Midbrain (tissue), 1 donor: ENCODE measurements at regions not wholly inside any gene's neighbourhood (a gene's known extent, or its start where the extent isn't known, plus 50 kb on each side); places are given as distances from the start of the nearest gene placed in this dataset.

Experiments
- DNase-seq: peaks from one replicate; lab custom pipeline; 2025; lab: John Stamatoyannopoulos, UW

DNA sequence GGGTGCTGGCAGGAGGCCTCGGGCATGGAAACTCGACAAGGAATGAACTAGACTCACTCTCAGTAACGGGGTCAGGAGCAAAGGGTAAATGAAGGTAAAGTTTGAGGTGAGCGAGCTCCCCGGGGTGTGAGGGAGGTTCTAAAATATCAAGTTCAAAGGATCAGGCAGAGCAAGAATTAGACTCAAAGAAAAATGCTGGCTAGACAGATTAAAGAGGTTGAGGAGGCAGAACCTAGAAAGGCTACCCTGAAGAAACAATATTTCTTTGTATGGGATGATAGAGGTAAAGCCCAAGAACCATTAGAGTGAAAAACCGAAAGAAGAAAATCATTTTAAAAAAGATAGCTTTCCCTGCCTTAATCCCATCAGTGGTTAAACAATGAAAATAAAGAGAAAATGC, 386.7 kb upstream of the MEF2C start:
- DNase-seq, result no peak

DNA sequence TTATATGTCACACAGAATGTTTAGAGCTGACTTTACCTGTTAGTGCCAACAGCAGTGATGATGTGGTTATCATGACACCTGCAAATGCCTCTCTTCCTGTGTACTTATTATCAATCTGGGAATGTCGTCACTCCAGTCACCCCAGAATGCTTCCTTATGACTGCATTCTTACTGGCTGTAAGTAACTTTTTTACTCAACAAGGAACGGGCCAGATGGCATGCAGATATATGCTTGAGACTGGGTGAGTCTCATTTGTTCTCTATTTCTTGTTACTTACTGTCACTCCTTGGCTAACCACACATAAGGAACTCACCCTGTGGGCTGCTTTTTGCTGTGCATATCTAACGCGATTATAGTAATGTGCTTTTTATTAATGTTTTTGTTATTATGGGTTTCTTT, 385.5 kb upstream of the MEF2C start:
- DNase-seq, result no peak

DNA sequence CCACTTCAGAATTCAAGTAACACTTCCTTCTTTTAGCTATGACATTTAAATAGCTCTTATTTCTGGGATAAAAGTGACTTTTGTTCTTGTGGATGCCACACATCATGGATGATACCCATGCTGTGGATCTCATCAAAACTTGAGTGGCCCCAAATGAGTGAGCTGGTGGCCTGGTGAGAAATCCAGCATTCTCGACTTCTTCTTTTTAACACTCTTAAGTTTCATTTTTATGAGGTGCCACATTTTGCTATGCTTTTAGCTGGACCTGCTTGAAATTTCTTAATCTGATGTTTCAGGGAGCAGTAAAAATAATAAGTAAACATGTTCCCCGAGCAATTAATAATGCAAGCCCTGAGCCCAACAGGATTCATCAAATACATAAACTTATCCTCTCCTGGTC, 384.8 kb upstream of the MEF2C start:
- no peak for DNase-seq

DNA sequence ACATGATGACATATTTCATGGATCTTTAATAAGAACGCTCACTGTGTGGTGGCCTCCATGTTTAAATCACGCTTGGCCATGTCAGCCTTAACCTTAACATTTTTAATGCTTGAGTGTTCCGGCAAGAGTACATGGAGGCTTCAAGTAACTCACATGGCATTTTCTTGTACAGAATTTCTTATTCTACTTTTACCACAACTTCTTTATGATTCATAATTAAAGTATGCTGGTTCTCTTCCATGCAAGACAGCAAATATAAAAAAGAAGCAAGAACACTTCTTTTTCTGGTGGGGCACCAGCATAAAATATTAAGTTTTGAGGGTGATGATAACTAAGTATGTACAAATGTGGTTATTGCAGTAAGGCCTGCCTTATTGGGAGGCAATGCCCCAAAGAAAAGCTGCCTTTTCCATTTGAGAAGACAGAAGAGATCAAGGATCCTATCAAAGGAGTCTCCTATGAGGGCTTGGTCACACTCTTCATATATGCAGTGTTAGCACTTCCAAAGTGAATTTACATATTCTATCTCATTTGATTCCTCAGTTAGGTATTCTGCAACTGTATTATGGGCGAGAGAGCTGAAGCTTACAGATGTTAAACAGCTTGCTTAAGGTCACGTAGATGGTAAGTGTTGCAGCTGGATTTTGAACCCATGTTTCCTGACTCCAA, 382.7 kb upstream of the MEF2C start:
- DNase-seq, result no peak

DNA sequence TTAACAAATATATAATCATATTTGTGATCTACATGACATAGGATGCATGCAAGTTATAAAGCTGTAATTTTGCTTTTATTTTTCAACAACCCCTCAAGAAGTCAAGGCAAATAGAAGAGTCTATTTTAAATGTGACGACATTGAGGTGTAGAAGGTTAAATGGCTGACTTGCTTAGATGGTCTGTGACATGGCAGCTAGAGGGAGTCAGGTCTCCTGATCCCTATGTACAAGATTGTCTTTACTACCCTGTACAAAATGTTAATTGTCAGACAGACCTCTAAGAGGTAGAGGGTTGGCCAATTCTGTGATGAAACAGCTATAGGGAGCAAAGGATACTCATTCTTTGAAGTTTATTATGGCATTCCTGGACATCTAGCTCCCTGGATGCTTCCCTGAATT, 380.9 kb upstream of the MEF2C start:
- DNase-seq, result no peak

DNA sequence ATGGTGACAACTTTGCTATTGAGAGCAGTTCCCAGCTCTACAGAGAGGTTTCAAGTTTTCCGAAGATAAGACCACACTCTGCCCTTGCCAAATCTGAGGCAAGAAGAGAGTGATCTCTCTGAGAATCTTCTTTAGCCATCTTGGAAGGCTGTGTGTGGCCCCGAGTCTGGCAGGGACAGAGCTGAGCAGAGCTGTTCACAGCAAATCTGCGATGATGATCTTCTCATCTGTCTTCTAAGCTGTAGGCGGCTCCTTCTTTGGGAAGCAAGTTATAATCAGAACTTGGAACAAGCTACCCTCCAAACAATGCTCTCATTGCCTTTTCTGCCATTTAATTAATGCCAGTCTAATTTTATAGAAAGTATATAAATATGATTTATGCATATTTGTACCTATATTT, 379.0 kb upstream of the MEF2C start:
- no peak for DNase-seq

DNA sequence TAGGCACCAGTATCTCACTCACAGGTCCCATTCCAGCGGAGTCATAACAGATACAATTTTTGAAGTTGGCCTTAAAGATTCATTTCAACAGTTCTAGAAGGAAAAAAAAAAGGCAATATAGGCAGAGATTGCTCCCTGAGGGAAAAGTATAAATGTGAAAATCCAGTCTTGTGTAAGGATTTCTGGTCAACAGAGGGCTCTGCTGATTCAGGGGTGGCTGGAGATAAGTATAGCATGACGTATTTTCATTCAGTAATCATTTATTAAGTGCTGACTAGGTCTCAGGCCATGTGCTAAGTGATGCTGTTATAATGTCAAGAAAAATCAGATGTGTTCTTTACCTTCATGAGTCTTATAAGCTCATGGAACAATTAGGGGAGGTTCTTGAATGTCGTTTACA, 377.3 kb upstream of the MEF2C start:
- no peak for DNase-seq

DNA sequence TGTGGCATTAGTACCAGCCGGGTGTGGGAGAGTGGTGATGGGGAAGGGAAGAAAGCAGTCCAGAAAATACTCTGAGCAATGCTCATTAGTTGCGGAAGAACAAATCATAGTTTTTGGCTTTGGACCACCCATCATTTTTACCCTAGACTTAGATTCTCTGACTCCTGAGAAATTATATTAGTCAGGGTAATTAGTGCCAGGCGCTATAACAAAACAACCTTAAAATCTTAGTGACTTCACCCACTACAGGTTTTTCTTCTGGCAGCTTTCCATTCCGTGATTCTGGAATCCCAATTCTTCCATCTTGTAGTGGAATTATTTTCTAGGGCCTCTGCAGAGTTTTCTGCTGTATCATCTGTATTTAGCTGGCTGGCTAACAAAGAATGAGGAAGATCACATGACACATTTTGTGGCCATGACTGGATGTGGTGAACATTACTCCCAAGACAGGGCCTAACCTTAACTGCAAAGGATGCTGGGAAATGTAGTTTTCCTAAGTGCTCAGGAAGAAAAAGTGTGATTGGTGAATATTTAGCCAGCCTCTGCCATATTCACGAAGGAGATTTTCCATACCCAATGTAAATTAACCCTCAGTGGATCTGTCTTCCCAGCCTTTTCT, 373.0 kb upstream of the MEF2C start:
- no peak for DNase-seq

DNA sequence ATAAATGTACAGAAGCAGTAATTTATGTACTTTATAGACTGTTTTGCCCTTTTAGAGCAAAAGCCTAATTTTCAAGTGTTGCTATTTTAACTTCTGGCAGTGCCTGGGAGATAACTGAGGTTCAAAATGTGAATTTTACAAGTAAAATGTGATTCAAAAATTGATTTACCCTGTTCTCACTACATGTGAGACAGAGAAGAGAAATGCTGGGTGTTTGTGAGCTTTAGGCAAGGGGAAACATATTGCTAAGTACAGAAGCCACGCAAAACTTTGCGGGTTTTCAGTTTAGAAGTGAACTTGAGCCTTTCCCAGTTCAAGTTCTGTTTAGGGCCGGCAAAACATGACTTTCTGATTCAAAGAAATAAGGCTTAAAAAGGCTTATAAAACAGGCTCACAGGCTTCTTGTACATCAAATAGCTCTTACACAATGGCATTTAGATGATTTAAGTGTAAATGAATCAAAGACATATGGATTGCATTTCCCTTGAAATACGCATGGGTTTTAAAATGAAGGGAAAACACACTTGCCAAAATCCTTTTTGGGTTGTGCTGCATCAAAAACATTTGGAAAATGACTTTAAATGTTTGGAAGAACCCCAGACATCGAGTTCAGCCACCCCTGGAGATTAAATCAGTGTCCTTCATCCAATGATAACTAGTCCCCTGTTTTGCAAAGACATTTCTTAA, 370.8 kb upstream of the MEF2C start:
- DNase-seq, result no peak

DNA sequence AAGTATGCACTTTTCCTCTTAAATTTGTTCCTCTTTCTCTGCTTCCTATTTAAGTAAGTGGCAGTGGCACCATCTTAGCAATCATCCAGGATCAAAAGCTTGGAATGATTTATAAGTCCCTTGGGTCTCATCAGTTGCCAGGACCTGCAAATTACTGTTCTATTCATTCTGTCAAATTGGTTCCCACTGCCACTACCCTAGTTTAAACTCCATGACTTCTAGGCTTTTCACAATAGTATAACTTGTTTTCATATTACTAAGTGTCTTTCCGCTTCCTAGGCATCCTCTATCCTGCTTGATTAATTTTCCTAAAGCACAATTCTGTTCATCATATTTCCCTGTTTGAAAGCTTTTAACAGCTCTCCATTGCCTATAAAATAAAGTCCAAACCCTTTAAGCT, 363.9 kb upstream of the MEF2C start:
- DNase-seq, result no peak

DNA sequence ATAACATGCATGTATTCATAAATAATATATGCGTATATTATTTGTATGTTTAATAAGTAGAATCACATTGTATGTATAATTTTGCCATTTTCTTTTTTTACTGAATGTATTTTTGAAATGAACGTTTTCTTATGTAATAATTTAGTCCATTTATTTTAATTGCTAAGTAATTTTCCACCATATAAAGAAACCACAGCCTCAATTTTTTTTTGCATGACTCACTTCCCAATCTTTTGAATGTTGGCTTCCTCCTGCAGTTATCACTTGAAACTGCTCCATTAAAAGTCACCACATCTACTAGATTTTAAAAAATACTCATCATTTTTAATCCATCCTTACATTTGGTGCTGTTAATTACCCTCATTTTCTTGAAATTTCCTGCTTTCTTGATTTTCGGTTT, 363.3 kb upstream of the MEF2C start:
- DNase-seq, result no peak

DNA sequence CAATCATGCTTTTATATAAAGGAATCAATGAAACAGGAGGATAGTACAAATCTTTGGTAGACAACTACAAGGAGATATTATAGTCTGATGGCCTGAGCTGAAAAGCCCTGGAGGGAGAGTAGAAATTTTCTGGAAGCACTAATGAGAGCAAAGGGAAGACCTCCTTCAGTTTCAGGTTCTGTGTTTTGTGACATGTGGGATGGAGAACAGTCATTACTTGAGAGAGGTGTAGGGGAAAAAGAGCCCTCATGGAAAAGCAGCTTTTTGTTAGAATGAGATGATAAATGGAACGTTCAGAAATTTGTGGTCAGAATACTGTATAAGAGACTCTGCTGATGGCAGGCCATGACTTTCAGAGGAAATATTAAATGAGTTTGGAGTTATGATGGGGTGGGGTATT, 360.6 kb upstream of the MEF2C start:
- no peak for DNase-seq

DNA sequence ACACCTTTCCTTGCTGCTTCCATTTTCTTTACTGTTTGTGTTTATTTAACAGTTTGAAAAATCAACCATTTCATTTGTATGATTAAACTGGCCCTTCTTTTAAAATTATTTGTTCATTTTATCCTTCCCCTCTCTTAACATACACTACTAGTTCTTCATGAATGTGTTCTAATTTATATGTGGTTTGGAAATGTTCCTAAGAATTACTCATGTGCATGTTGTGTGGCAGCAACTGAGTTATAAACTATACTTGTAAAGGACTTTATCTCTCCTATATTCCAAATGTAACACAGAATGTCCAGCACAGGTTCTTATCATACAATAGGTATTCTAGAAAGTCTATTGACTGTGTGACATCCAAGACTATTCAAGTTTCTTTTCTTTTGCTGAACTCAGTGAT, 358.2 kb upstream of the MEF2C start:
- no peak for DNase-seq

DNA sequence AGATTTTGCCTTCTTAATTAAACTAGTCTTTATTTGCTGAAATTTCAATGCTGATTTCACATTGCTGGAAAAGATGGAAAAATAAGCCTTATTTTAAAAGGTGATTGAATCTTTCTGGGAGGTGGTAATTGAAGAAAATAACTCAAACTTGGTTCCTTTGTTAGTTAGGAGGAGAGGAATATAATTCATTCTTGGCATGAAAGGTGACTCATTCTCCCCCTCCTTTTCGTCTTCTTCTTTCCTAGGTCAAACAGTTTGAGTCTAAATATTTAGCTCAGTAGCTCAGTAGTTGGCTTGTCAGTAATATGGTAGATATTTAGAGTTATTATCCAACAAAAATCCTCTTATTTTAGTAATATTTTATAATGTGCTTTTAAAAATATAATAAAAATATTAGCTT, 353.9 kb upstream of the MEF2C start:
- no peak for DNase-seq

DNA sequence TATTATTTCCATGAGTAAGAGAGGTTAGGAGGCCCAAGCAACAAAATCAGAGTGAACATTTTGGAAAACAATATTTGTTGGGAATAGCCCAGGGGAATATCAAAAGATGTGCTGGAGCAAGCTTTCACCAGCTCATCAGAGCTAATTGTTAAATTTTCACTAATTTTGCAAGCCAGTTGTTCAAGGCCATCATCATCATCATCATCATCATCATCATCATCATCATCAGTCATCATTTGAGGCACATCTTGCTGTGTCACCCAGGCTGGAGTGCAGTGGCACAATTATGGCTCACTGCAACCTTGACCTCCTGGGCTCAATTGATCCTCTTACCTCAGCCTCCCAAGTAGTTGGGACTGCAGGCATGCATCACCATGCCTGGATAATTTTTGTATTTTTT, 350.5 kb upstream of the MEF2C start:
- DNase-seq, result no peak

DNA sequence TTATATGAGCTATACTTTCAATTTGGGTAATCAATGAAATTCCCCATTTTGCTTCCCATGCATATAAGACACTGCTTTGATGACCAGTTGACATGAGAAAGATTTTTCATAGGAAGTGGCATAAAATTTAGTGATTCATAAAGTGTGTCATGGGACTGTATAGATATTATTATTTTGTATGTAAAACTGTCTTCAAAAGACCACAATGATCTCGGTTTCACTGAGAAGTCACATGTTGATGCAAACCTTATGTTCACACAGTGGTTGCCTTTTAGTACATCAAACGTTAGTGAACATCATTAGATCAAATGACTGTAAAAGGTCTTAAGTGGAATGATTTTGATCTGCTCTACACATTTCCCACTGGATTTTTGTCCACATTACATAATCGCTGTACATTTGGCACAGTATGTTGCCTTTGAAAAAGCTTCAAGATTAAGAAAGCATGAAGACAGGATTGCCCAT, 349.2 kb upstream of the MEF2C start:
- no peak for DNase-seq

DNA sequence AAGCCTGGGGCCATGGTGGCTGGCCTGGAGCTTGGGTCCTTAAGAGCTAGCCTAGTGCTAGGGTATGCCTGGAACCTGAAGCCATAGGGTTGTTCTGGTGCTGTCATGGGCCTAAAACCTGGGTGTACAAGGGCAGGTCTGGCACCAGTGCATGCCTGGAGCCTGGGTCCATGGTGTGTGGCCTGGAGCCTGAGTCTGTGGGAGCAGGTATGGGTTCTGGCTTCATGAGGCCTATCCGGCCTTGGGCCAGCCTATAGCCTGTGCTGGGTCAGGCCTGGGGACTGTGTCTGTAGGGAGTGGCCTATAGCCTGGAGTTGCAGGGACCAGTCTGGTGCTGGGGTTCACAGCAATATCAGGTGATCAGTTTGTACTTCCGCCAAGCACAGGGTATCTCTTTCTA, 347.2 kb upstream of the MEF2C start:
- no peak for DNase-seq

DNA sequence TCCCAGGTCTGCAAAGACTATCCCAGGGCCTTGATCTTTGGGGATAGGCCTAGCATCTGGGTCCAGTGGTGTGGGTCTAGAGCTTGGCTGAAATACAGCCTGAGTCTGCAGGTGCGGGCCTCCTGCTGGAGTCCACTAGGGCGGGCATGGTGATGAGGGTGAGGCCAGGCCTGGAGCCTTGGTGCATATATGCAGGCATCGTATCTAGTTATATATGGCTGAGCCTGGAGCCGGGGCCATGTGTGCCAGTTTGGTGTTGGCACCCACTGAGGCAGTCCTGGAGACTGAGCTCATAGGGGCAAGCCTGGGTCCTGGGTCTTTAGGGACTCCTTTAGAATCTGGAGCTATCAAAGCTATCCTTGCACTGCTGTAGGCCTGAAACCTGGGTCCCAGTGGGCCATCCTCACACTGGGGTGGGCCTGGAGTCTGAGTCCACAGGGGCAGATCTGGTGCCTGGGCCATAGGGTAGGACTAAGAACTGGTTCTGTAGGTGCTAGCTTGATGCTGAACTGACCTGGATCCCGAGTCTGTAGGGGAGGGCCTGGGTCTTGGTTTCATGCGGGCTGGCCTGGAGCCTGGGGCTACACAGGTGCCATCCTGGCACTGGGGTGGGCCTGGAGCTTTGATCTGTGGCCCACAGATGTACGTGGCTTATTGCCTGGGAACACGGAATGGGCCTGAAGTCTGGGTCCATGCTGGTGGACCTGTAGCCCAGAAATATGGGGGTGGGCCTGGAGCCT, 346.5 kb upstream of the MEF2C start:
- DNase-seq, result no peak

DNA sequence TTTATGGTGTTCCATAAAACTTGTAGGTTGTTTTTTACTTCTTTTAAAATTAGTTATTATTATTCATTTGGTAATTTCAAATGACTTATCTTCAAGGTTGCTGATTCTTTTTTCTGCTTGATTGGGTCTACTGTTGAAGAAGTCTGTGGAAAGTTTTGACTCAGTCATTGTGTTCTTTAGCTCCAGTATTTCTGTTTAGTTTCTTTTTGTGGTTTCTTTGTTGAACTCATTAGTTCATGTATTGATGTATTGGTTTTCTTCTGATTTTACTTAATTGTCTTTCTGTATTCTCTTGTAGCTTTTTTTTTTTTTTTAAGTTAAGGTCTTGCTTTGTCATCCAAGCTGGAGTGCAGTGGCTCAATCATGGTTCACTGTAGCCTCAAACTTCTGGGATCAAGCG, 345.4 kb upstream of the MEF2C start:
- no peak for DNase-seq

DNA sequence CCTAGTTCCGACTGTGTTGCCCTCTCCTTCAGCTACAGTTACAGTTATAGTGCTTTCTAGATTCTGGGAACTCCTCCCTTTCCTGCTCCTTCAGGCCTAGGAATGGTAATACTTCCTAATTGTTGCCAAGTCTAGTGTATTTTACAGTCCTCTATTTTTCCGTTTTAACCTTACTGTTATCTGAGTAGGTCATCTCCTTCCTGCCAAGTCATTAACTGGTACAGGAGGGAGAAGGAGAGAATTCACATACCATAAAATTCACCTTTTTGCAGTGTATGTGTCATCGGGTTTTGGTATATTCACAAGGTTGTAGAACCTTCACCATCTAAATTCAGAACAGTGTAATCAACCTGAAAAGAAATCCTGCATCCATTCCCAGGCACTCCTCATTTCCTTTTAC, 335.4 kb upstream of the MEF2C start:
- DNase-seq, result no peak

DNA sequence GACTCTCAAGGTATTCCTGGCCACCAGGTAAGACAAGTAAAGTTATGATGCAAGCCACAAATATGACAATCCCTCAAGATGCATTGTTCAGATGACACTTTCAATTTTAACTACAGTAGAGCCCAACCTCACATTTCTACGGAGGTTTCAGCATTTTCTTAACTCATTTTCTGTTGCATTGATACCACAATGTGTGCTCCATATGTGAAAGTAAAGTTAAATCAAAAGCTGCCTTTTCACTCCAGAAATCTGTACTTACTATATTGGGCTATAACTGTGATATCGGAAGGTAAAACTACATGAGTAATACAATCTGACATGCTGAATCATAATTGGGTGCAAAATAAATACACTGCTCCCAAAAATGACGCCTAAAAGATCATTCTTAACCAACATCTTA, 333.6 kb upstream of the MEF2C start:
- DNase-seq, result no peak

DNA sequence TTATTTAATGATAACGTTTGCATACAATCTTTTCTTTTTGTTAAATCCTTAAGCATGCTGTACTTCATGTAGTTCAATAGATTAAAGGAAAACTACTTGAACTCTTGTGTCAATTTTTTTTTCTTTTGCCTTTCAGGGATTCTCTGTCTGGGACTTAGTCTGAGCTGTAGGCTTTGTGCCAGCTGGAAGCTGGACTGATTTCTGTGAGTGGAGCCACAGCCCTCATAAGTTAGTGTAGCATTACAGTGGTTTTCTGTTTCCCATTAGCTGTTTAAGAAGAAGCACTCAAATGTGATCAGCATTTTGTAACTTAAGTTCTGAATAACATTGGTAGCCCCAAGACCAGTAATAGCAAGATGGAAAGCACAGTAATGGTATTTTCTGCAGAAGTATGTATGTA, 330.6 kb upstream of the MEF2C start:
- DNase-seq, result peak; percentile 2

DNA sequence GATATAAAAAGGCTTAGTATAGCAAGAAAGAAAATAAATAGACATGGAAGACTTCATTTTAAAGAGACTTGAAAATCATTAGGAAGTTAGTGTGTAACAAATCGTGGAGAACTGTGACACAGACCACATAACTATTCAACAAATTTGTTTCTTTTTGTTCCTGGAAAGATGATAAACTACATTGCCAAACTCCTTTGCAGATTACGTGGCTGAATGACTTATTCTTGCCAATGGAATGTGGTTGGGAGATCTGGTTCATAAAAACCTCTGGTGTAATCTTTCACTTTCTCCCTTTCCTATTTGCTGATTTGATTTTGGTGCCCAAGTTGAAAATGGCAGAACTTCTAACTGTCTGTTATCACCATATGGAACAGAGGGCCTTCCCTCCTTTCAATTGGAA, 328.9 kb upstream of the MEF2C start:
- no peak for DNase-seq
